ENCODE measurements at regions not wholly inside any gene's neighbourhood (a gene's known extent, or its start where the extent isn't known, plus 50 kb on each side); places are given as distances from the start of the nearest gene placed in this dataset.
"Not testable (repeated sequence)": the region's sequence is repeated elsewhere in the genome, so short reads cannot be mapped to it uniquely, and the experiment has no call there.

GRCh38 chr11:93604008-93604660 lies 57.3 kb upstream of the CEP295 start:
- H2AK5ac ChIP-seq (ENCODE audit: low read depth, low read length) = no peak overlapping the region
- H3K27me3 ChIP-seq (ENCODE audit: control insufficient read depth in 3 of 3, insufficient read depth in 3 of 3, low read depth in 1 of 3, low read length in 3 of 3) = peaks cover 0 to 11% (median 0%) of the 10 kb centered on the region in 3 experiments
- no peak overlapping the region for H2BK12ac ChIP-seq (ENCODE audit: low read length)
- no peak for DNase-seq (ENCODE audit: low spot score)
- no peak overlapping the region for H3K9ac ChIP-seq (ENCODE audit: low read depth, low read length, poor library complexity)
- no peak overlapping the region for H3K4me3 ChIP-seq (ENCODE audit: low read length in 2 of 2)
- no CpG with 5 or more reads among the region's 4 CpGs for WGBS, 2 donors (ENCODE audit: extremely low coverage in 2 of 2, insufficient read length in 2 of 2, insufficient replicate concordance in 1 of 2)
- H3K4me1 ChIP-seq (ENCODE audit: control insufficient read depth in 2 of 2, insufficient read depth in 1 of 2, low read depth in 1 of 2, low read length in 2 of 2) = peaks cover 0 to 2% of the 10 kb centered on the region in 2 donors
- H3K14ac ChIP-seq (ENCODE audit: low read length) = no peak overlapping the region
- no peak overlapping the region for H2BK120ac ChIP-seq (ENCODE audit: low read depth, low read length)
- no peak overlapping the region for H3K27ac ChIP-seq (replicated peaks; ENCODE audit: low read length)
- H3K9me3 ChIP-seq (replicated peaks in 1 of 2; ENCODE audit: control insufficient read depth in 2 of 2, insufficient read depth in 1 of 2, low read depth in 1 of 2, low read length in 2 of 2) = no peaks in the 10 kb centered on the region
- no peak overlapping the region for H2BK5ac ChIP-seq (ENCODE audit: low read length)
- H2BK15ac ChIP-seq (ENCODE audit: low read length) = no peak overlapping the region
- no peaks in the 10 kb centered on the region for H3K79me1 ChIP-seq (ENCODE audit: low read depth, low read length)
- no peak overlapping the region for H2AFZ ChIP-seq (ENCODE audit: low read length)
- H3K18ac ChIP-seq (ENCODE audit: low read length) = no peak overlapping the region
- H3K4ac ChIP-seq (ENCODE audit: low read length) = no peak overlapping the region
- no peak overlapping the region for H4K8ac ChIP-seq (ENCODE audit: low read depth, low read length)
- no peak overlapping the region for H3K4me2 ChIP-seq (ENCODE audit: insufficient read depth, low read length, poor library complexity, severe bottlenecking)
- no peak overlapping the region for H3K23ac ChIP-seq (ENCODE audit: low read depth, low read length, poor library complexity)
- no peak overlapping the region for H4K91ac ChIP-seq (ENCODE audit: low read depth, low read length, poor library complexity)
- no peaks in the 10 kb centered on the region for H3K36me3 ChIP-seq (replicated peaks in 1 of 2; ENCODE audit: control insufficient read depth in 2 of 2, insufficient read depth in 2 of 2, low read length in 2 of 2)

- Histone ChIP-seq H2BK120ac (ENCODE audit: low read depth, low read length) (no peak overlapping the region), H3K4ac (ENCODE audit: low read length) (no peak overlapping the region), H3K36me3 (replicated peaks in 1 of 2; ENCODE audit: control insufficient read depth in 2 of 2, insufficient read depth in 2 of 2, low read length in 2 of 2) (no peaks in the 10 kb centered on the region), H2AFZ (ENCODE audit: low read length) (no peak overlapping the region), H2BK15ac (ENCODE audit: low read length) (no peak overlapping the region), H3K14ac (ENCODE audit: low read length) (no peak overlapping the region), H3K9me3 (replicated peaks in 1 of 2; ENCODE audit: control insufficient read depth in 2 of 2, insufficient read depth in 1 of 2, low read depth in 1 of 2, low read length in 2 of 2) (no peaks in the 10 kb centered on the region), H3K4me2 (ENCODE audit: insufficient read depth, low read length, poor library complexity, severe bottlenecking) (no peak overlapping the region), H3K79me1 (ENCODE audit: low read depth, low read length) (no peaks in the 10 kb centered on the region), H2BK12ac (ENCODE audit: low read length) (no peak overlapping the region), H4K8ac (ENCODE audit: low read depth, low read length) (no peak overlapping the region), H3K27me3 (ENCODE audit: control insufficient read depth in 3 of 3, insufficient read depth in 3 of 3, low read depth in 1 of 3, low read length in 3 of 3) (peaks cover 0 to 13% (median 0%) of the 10 kb centered on the region in 3 experiments), H3K18ac (ENCODE audit: low read length) (no peak overlapping the region), H3K4me3 (ENCODE audit: low read length in 2 of 2) (no peak overlapping the region), H3K9ac (ENCODE audit: low read depth, low read length, poor library complexity) (no peak overlapping the region), H3K23ac (ENCODE audit: low read depth, low read length, poor library complexity) (no peak overlapping the region), H4K91ac (ENCODE audit: low read depth, low read length, poor library complexity) (no peak overlapping the region), H2BK5ac (ENCODE audit: low read length) (no peak overlapping the region), H3K27ac (replicated peaks; ENCODE audit: low read length) (no peak overlapping the region), H2AK5ac (ENCODE audit: low read depth, low read length) (no peak overlapping the region), H3K4me1 (ENCODE audit: control insufficient read depth in 2 of 2, insufficient read depth in 1 of 2, low read depth in 1 of 2, low read length in 2 of 2) (peaks cover 0 to 2% of the 10 kb centered on the region in 2 donors)
- no peak for DNase-seq (ENCODE audit: low spot score)
- no CpG with 5 or more reads among the region's 3 CpGs for WGBS, 2 donors (ENCODE audit: extremely low coverage in 2 of 2, insufficient read length in 2 of 2, insufficient replicate concordance in 1 of 2)
These were observed 58.1 kb upstream of the CEP295 start for GRCh38 chr11:93603225-93604007.

GRCh38 chr11:93596171-93596570 lies 53.0 kb upstream of the SMCO4 start:
- not testable (repeated sequence) for H2BK15ac ChIP-seq (ENCODE audit: low read length); H2AK5ac ChIP-seq (ENCODE audit: low read depth, low read length); H3K4me1 ChIP-seq (ENCODE audit: control insufficient read depth in 2 of 2, insufficient read depth in 1 of 2, low read depth in 1 of 2, low read length in 2 of 2); H3K23ac ChIP-seq (ENCODE audit: low read depth, low read length, poor library complexity); H4K91ac ChIP-seq (ENCODE audit: low read depth, low read length, poor library complexity); H3K9me3 ChIP-seq (replicated peaks in 1 of 2; ENCODE audit: control insufficient read depth in 2 of 2, insufficient read depth in 1 of 2, low read depth in 1 of 2, low read length in 2 of 2); DNase-seq (ENCODE audit: low spot score); H3K79me1 ChIP-seq (ENCODE audit: low read depth, low read length); H3K4me3 ChIP-seq (ENCODE audit: low read length in 2 of 2); H3K14ac ChIP-seq (ENCODE audit: low read length); H3K4me2 ChIP-seq (ENCODE audit: insufficient read depth, low read length, poor library complexity, severe bottlenecking); H4K8ac ChIP-seq (ENCODE audit: low read depth, low read length); H2AFZ ChIP-seq (ENCODE audit: low read length); H3K27ac ChIP-seq (replicated peaks; ENCODE audit: low read length); H3K36me3 ChIP-seq (replicated peaks in 1 of 2; ENCODE audit: control insufficient read depth in 2 of 2, insufficient read depth in 2 of 2, low read length in 2 of 2); H3K4ac ChIP-seq (ENCODE audit: low read length); H2BK5ac ChIP-seq (ENCODE audit: low read length); H2BK12ac ChIP-seq (ENCODE audit: low read length); H3K18ac ChIP-seq (ENCODE audit: low read length); H3K9ac ChIP-seq (ENCODE audit: low read depth, low read length, poor library complexity); H2BK120ac ChIP-seq (ENCODE audit: low read depth, low read length)
- no CpG with 5 or more reads among the region's 2 CpGs for whole genome bisulfite sequencing, 2 donors (ENCODE audit: extremely low coverage in 2 of 2, insufficient read length in 2 of 2, insufficient replicate concordance in 1 of 2)
- H3K27me3 ChIP-seq (ENCODE audit: control insufficient read depth in 3 of 3, insufficient read depth in 3 of 3, low read depth in 1 of 3, low read length in 3 of 3) = peaks cover 0 to 16% (median 0%) of the 10 kb centered on the region in 3 experiments
